ENCODE measurements at regions not wholly inside any gene's neighbourhood (a gene's known extent, or its start where the extent isn't known, plus 50 kb on each side); places are given as distances from the start of the nearest gene placed in this dataset.
"Not testable (repeated sequence)": the region's sequence is repeated elsewhere in the genome, so short reads cannot be mapped to it uniquely, and the experiment has no call there.

- TF ChIP-seq CTCF, POLR2A, POLR2AphosphoS5, EP300 (IDR thresholded peaks at IDR 0.05): not testable (repeated sequence)
Observed at GRCh38 chr1:149635290-149635899, 51.7 kb downstream of the PPIAL4C start.

All from sigmoid colon (tissue), 4 donors.